ENCODE measurements at regions not wholly inside any gene's neighbourhood (a gene's known extent, or its start where the extent isn't known, plus 50 kb on each side); places are given as distances from the start of the nearest gene placed in this dataset.
"Not testable (repeated sequence)": the region's sequence is repeated elsewhere in the genome, so short reads cannot be mapped to it uniquely, and the experiment has no call there.

DNA sequence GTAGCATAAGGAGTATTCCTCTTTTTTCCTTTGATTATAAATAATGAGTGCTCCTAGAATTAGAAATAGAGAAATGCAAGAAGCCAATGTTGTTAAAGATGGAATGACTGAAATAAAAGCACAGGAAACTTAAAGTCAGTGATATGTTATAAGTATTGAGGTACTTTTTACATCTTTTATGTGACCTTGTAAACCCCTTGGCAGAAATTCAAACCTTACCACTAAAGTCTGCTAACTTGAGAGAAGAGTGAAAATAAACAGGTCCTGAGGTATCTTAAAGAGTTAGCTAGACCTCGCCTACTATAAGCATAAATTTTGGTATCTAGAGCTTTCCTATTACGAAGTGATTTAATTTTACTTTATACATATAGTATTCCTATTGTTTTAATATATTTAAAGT lies 188.2 kb downstream of the DKK1 start:
- CTCF ChIA-PET: no interaction called here
- Histone ChIP-seq H2AFZ (ENCODE audit: low read length) (no peak overlapping the region), H3K79me2 (ENCODE audit: low read length) (no peaks in the 10 kb centered on the region), H3K27ac (ENCODE audit: low read length) (no peak overlapping the region), H3K9ac (ENCODE audit: low read length) (no peak overlapping the region), H3K4me2 (ENCODE audit: low read length) (no peak overlapping the region), H3K27me3 (ENCODE audit: low read length) (no peaks in the 10 kb centered on the region), H3K4me1 (ENCODE audit: insufficient read depth, low read length) (no peaks in the 10 kb centered on the region), H3F3A (ENCODE audit: low read length, unreplicated experiment) (no peaks in the 10 kb centered on the region), H3K9me2 (replicated peaks; ENCODE audit: low read length) (no peaks in the 10 kb centered on the region), H3K9me3 (ENCODE audit: low read length) (peaks cover 36% of the 10 kb centered on the region), H4K20me1 (ENCODE audit: low read length) (no peaks in the 10 kb centered on the region), H3K36me3 (ENCODE audit: low read depth, low read length) (peaks cover 18% of the 10 kb centered on the region), H3K4me3 (ENCODE audit: low read length) (no peak overlapping the region)
- BruUV-seq (replicated peaks): no TSS peak
- intact Hi-C loops (cut with micrococcal nuclease): no loop called here
- ATAC-seq (peak; percentile 74), DNase-seq (no peak)
- POLR2A ChIA-PET (ENCODE audit: unreplicated experiment): interaction anchor here (0.6 kb wide), 1 partner anchor 1662 kb away, joined by 4 read pairs; no protein-coding TSS in a partner anchor
- TF ChIP-seq EZH2phosphoT487 (IDR thresholded peaks at IDR 0.05; ENCODE audit: borderline replicate concordance, low read length) (no peak), EZH2 (IDR thresholded peaks at IDR 0.05; ENCODE audit: low read length, unreplicated experiment) (no peak)
- TF ChIP-seq, protein P1, sequence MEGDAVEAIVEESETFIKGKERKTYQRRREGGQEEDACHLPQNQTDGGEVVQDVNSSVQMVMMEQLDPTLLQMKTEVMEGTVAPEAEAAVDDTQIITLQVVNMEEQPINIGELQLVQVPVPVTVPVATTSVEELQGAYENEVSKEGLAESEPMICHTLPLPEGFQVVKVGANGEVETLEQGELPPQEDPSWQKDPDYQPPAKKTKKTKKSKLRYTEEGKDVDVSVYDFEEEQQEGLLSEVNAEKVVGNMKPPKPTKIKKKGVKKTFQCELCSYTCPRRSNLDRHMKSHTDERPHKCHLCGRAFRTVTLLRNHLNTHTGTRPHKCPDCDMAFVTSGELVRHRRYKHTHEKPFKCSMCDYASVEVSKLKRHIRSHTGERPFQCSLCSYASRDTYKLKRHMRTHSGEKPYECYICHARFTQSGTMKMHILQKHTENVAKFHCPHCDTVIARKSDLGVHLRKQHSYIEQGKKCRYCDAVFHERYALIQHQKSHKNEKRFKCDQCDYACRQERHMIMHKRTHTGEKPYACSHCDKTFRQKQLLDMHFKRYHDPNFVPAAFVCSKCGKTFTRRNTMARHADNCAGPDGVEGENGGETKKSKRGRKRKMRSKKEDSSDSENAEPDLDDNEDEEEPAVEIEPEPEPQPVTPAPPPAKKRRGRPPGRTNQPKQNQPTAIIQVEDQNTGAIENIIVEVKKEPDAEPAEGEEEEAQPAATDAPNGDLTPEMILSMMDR (conservative IDR thresholded peaks at IDR 0.05; ENCODE audit: low read depth, low read length): no peak

DNA sequence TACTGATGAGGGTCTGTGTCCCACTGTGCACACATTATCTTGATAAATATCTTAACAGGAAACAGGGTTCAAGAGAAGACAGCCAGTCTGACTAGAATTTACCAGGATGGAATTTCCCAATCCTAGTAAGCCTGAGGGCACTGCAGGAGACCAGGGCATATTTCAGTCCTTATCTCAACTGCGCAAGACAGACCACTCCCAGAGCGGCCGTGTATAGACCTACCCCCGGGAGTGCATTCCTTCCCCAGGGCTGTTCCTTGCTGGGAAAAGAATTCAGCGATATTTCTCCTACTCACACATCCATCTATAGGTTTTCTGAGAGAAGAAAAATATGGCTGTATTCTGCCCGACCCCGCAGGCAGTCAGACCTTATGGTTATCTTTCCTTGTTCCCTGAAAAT lies 191.3 kb downstream of the DKK1 start:
- BruUV-seq (replicated peaks); H3K27me3 ChIP-seq (ENCODE audit: low read length); H3K4me1 ChIP-seq (ENCODE audit: insufficient read depth, low read length); H4K20me1 ChIP-seq (ENCODE audit: low read length); POLR2A ChIA-PET (ENCODE audit: unreplicated experiment); H3K4me2 ChIP-seq (ENCODE audit: low read length); ATAC-seq; CTCF ChIA-PET; H2AFZ ChIP-seq (ENCODE audit: low read length); H3K4me3 ChIP-seq (ENCODE audit: low read length); H3K27ac ChIP-seq (ENCODE audit: low read length); H3K9ac ChIP-seq (ENCODE audit: low read length); H3K79me2 ChIP-seq (ENCODE audit: low read length); H3F3A ChIP-seq (ENCODE audit: low read length, unreplicated experiment); intact Hi-C loops (cut with micrococcal nuclease); DNase-seq; H3K9me2 ChIP-seq (replicated peaks; ENCODE audit: low read length): not testable (repeated sequence)
- peaks cover 59% of the 10 kb centered on the region for H3K9me3 ChIP-seq (ENCODE audit: low read length)
- peaks cover 40% of the 10 kb centered on the region for H3K36me3 ChIP-seq (ENCODE audit: low read depth, low read length)

DNA sequence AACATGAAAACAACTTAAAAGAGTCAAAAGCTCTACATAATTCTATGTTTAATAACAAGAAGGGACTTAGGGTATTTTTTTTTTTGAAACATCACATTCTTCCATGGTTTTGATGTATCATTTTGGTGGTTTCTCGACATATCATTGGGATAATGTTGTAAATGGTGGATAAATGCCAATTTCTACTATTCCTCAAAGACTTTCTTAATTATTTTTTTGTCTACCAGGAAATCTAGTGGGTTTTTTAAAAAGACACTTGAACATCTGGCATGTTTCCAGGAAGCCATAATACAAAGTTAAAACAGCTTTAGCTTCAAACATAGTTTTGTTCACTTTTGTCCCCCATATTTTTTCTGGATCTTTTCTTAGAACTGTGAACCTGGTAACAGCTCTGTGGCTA lies 200.4 kb downstream of the DKK1 start:
- Histone ChIP-seq H3K9ac (ENCODE audit: low read length) (no peak overlapping the region), H3K9me2 (replicated peaks; ENCODE audit: low read length) (no peaks in the 10 kb centered on the region), H3F3A (ENCODE audit: low read length, unreplicated experiment) (no peaks in the 10 kb centered on the region), H3K27me3 (ENCODE audit: low read length) (no peaks in the 10 kb centered on the region), H3K36me3 (ENCODE audit: low read depth, low read length) (peaks cover 27% of the 10 kb centered on the region; the same call in 1 of the 2 replicates), H4K20me1 (ENCODE audit: low read length) (no peaks in the 10 kb centered on the region), H3K9me3 (ENCODE audit: low read length) (peaks cover 50% of the 10 kb centered on the region), H2AFZ (ENCODE audit: low read length) (no peak overlapping the region), H3K27ac (ENCODE audit: low read length) (no peak overlapping the region), H3K4me3 (ENCODE audit: low read length) (no peak overlapping the region), H3K4me2 (ENCODE audit: low read length) (no peak overlapping the region), H3K79me2 (ENCODE audit: low read length) (no peaks in the 10 kb centered on the region), H3K4me1 (ENCODE audit: insufficient read depth, low read length) (peaks cover 9% of the 10 kb centered on the region)
- intact Hi-C loops (cut with micrococcal nuclease): no loop called here
- TF ChIP-seq EZH2 (IDR thresholded peaks at IDR 0.05; ENCODE audit: low read length, unreplicated experiment) (no peak), EZH2phosphoT487 (IDR thresholded peaks at IDR 0.05; ENCODE audit: borderline replicate concordance, low read length) (no peak)
- TF ChIP-seq, protein P1 (conservative IDR thresholded peaks at IDR 0.05; ENCODE audit: low read depth, low read length): no peak
- POLR2A ChIA-PET (ENCODE audit: unreplicated experiment): no interaction called here
- ATAC-seq (no peak), DNase-seq (no peak)
- BruUV-seq (replicated peaks): no TSS peak
- CTCF ChIA-PET: no interaction called here
